C4-2B (cell line): ENCODE measurements at regions not wholly inside any gene's neighbourhood (a gene's known extent, or its start where the extent isn't known, plus 50 kb on each side); places are given as distances from the start of the nearest gene placed in this dataset.

Experiments used
- CTCF ChIP-seq: fragments of 450-650 bp; conservative IDR thresholded peaks from 2 replicates; pipeline ENCODE4 v1.5.1; 2017; ENCODE audit warnings: mild to moderate bottlenecking
- ZFX ChIP-seq: fragments of 450-650 bp; IDR thresholded peaks from 2 replicates; pipeline ENCODE4 v1.6.1; 2017

DNA sequence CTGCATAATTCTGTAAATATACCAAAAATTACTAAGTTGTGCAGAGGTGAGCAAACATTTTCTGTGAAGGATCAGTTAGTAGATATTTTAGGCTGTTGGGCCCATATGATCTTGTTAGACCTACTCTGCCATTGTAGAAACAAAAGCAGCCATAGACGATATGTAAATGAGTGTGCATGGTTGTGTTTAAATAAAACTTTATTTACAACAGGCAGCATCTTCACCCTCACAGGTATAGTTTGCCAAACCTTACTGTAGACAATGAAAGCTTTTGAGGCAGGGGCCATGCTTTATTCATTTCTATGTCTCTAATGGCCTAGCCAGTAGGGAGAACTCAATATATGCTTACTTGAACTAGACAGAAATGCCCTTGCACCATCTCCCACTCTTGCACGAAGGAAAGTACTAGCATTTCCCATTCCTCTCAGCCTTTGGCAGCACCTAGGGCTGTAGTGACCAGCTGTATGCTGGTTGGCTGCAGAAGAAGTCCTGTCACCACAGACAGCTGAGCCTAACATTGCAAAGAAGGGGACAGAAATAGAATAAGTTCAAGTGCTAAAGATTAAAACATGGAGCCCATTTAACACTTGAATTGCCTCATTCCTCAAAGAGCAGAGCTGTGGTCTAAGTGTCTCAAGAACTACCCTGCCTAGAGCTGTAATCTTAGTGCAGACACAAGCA is 305.1 kb upstream of the MGAT5 start:
- TF ChIP-seq CTCF: no peak
- TF ChIP-seq ZFX: no peak
